ENCODE measurements at regions not wholly inside any gene's neighbourhood (a gene's known extent, or its start where the extent isn't known, plus 50 kb on each side); places are given as distances from the start of the nearest gene placed in this dataset.

DNA sequence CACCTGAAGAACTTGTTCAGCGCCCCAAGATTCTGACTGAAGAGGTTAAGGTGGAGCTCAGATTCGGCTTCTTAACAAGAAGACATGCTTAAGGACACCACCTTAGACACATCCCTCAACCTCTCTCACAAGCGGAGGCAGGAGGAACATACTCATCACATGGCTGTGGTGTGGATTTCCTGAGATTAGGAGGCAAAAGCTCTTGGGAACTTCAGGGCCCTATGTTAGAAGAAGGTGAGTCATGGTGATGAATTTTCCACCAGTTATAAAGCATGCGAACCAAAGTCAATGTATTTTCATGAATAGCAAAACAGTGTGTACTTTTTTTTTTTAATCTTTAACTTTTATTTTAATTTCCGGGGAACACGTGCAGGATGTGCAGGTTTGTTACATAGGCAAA is 212.2 kb upstream of the SUCLG2 start:
- no peaks in the 10 kb centered on the region for H4K20me1 ChIP-seq (replicated peaks; ENCODE audit: control insufficient read depth, extremely low read depth, insufficient read depth, low read length)
- no peaks in the 10 kb centered on the region for H3K9me1 ChIP-seq (replicated peaks; ENCODE audit: control insufficient read depth, extremely low read depth, insufficient read depth, low read length)
- no peaks in the 10 kb centered on the region for H3K36me3 ChIP-seq (ENCODE audit: control insufficient read depth in 2 of 2, extremely low read depth in 1 of 2, insufficient read depth in 2 of 2, low read length in 2 of 2)
- no peak for TF ChIP-seq POLR2A (IDR thresholded peaks at IDR 0.05; ENCODE audit: low read depth, low read length)
- TF ChIP-seq EZH2 (IDR thresholded peaks at IDR 0.05; ENCODE audit: borderline replicate concordance, low read depth, low read length, severe bottlenecking), result no peak
- no peak for TF ChIP-seq FOS (IDR thresholded peaks at IDR 0.05; ENCODE audit: borderline replicate concordance, insufficient read depth, low read length)
- TF ChIP-seq, protein P1, sequence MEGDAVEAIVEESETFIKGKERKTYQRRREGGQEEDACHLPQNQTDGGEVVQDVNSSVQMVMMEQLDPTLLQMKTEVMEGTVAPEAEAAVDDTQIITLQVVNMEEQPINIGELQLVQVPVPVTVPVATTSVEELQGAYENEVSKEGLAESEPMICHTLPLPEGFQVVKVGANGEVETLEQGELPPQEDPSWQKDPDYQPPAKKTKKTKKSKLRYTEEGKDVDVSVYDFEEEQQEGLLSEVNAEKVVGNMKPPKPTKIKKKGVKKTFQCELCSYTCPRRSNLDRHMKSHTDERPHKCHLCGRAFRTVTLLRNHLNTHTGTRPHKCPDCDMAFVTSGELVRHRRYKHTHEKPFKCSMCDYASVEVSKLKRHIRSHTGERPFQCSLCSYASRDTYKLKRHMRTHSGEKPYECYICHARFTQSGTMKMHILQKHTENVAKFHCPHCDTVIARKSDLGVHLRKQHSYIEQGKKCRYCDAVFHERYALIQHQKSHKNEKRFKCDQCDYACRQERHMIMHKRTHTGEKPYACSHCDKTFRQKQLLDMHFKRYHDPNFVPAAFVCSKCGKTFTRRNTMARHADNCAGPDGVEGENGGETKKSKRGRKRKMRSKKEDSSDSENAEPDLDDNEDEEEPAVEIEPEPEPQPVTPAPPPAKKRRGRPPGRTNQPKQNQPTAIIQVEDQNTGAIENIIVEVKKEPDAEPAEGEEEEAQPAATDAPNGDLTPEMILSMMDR (IDR thresholded peaks at IDR 0.05; ENCODE audit: extremely low read depth in 1 of 2, insufficient read depth in 1 of 2, low read depth in 1 of 2, low read length in 2 of 2), result no peak
- TF ChIP-seq, protein P2, sequence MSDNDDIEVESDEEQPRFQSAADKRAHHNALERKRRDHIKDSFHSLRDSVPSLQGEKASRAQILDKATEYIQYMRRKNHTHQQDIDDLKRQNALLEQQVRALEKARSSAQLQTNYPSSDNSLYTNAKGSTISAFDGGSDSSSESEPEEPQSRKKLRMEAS (IDR thresholded peaks at IDR 0.05; ENCODE audit: insufficient read depth, insufficient read length), result no peak
- TF ChIP-seq POLR2AphosphoS5 (IDR thresholded peaks at IDR 0.05; ENCODE audit: insufficient read depth, low read depth, low read length), result no peak
- no peak for TF ChIP-seq MYC (IDR thresholded peaks at IDR 0.05; ENCODE audit: low read depth, low read length)
- TF ChIP-seq JUN (IDR thresholded peaks at IDR 0.05; ENCODE audit: borderline replicate concordance, insufficient read depth, insufficient read length, low read depth), result no peak
- TF ChIP-seq GATA2 (IDR thresholded peaks at IDR 0.05; ENCODE audit: insufficient read depth, insufficient read length, low read depth, low read length), result no peak
- H3K9me3 ChIP-seq (replicated peaks; ENCODE audit: control insufficient read depth, insufficient read depth, low read length), result no peaks in the 10 kb centered on the region
- FAIRE-seq (no peak), DNase-seq (ENCODE audit: low read depth, low spot score) (no peak)
- POLR2A ChIA-PET, result no interaction called here
- no peak overlapping the region for H3K27ac ChIP-seq (ENCODE audit: insufficient read depth, low read depth, low read length)
- no peak overlapping the region for H2AFZ ChIP-seq (ENCODE audit: low read depth, low read length)
- no TSS peak for BruUV-seq (replicated peaks)
- no peaks in the 10 kb centered on the region for H3K4me1 ChIP-seq (ENCODE audit: control insufficient read depth, extremely low read depth, insufficient read depth, low read length)
- intact Hi-C loops (cut with micrococcal nuclease), result no loop called here
- H3K4me3 ChIP-seq (replicated peaks in 1 of 3; ENCODE audit: insufficient read depth in 1 of 3, low read depth in 1 of 3, low read length in 3 of 3), result no peak overlapping the region
- H3K9ac ChIP-seq (replicated peaks; ENCODE audit: extremely low read depth, insufficient read depth, low read length), result no peak overlapping the region
- H3K4me2 ChIP-seq (ENCODE audit: insufficient read depth, low read length), result no peak overlapping the region
- CTCF ChIA-PET, result interaction anchor here (1.8 kb wide), 1 partner anchor 753 kb away, joined by 5 read pairs; no protein-coding TSS in a partner anchor
- no peaks in the 10 kb centered on the region for H3K79me2 ChIP-seq (ENCODE audit: control insufficient read depth, insufficient read depth, low read length)
- dilution Hi-C loops (cut with MboI; ENCODE audit: extremely low pct_ligation_motif_present, low sequenced_read_pairs), result no loop called here
- no peaks in the 10 kb centered on the region for H3K27me3 ChIP-seq (ENCODE audit: control insufficient read depth in 2 of 2, insufficient read depth in 2 of 2, low read length in 2 of 2)

Data from endothelial cell of umbilical vein (primary cell).